ENCODE measurements at regions not wholly inside any gene's neighbourhood (a gene's known extent, or its start where the extent isn't known, plus 50 kb on each side); places are given as distances from the start of the nearest gene placed in this dataset.

DNA sequence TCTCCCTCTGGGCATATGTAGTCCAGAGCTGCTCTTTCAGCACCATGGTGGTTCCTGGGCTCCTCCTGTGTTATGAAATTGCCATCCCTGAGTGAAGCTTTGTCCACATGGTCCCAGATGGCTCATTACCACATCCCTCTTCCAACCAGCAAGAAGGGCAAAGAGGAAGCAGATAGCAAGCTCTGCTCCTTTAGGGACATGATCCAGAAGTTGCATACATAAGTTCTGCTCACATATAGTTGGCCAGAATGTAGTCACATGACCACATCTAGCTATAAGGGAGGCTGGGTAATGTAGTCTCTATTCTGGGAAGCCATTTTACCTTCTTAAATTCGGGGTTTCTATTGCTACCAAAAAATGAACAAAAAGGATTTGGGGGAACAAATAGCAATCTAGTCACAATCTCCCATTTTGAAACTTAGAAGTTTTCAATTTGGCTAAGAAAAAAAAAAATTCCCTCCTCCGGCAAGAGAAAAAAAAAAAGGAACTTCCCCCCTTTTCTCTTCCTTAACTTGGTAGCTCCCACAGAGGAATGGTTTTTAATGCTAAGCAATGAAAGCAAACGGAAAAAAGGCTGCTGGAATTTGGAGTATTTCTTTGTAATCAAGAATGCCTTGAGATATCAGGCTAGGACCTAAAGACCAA is 88.2 kb upstream of the USP9X start:
- TF ChIP-seq, protein P1, sequence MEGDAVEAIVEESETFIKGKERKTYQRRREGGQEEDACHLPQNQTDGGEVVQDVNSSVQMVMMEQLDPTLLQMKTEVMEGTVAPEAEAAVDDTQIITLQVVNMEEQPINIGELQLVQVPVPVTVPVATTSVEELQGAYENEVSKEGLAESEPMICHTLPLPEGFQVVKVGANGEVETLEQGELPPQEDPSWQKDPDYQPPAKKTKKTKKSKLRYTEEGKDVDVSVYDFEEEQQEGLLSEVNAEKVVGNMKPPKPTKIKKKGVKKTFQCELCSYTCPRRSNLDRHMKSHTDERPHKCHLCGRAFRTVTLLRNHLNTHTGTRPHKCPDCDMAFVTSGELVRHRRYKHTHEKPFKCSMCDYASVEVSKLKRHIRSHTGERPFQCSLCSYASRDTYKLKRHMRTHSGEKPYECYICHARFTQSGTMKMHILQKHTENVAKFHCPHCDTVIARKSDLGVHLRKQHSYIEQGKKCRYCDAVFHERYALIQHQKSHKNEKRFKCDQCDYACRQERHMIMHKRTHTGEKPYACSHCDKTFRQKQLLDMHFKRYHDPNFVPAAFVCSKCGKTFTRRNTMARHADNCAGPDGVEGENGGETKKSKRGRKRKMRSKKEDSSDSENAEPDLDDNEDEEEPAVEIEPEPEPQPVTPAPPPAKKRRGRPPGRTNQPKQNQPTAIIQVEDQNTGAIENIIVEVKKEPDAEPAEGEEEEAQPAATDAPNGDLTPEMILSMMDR (IDR thresholded peaks at IDR 0.05; ENCODE audit: low read length), result no peak
- TF ChIP-seq EZH2 (IDR thresholded peaks at IDR 0.05; ENCODE audit: borderline replicate concordance, low read length), result no peak
